Muscle of leg (tissue), 3 donors: ENCODE measurements at regions not wholly inside any gene's neighbourhood (a gene's known extent, or its start where the extent isn't known, plus 50 kb on each side); places are given as distances from the start of the nearest gene placed in this dataset.

ENCODE experiments used
- DNase-seq: peaks from one replicate; pipeline ENCODE4 v3.0.0; 2013
- H3K27ac ChIP-seq: one replicate; pipeline ENCODE4 v1.5.1; 2013; ENCODE audit warnings: mild to moderate bottlenecking, low read length, control low read depth
- H3K27me3 ChIP-seq: one replicate; pipeline ENCODE4 v1.6.1; 2013; ENCODE audit warnings: low read length; ENCODE audit not compliant: control insufficient read depth, insufficient read depth
- H3K36me3 ChIP-seq: one replicate; pipeline ENCODE4 v1.6.1; 2013; ENCODE audit warnings: low read length; ENCODE audit not compliant: control insufficient read depth, insufficient read depth
- H3K4me1 ChIP-seq: one replicate; pipeline ENCODE4 v1.6.1; 2013; ENCODE audit warnings: low read length; ENCODE audit not compliant: control insufficient read depth, insufficient read depth
- H3K4me3 ChIP-seq: one replicate; pipeline ENCODE4 v1.5.1; 2013; ENCODE audit warnings: low read length, control low read depth
- H3K9me3 ChIP-seq: replicated peaks from 2 replicates; pipeline ENCODE4 v1.6.1; 2013; ENCODE audit warnings: low read depth, low read length; ENCODE audit not compliant: control insufficient read depth
- WGBS: methylation state at CpG from one replicate; pipeline ENCODE4 v1.1.5; 2013; ENCODE audit warnings: missing lambda C conversion rate; ENCODE audit not compliant: insufficient coverage; 5-methylcytosine and 5-hydroxymethylcytosine counted together

DNA sequence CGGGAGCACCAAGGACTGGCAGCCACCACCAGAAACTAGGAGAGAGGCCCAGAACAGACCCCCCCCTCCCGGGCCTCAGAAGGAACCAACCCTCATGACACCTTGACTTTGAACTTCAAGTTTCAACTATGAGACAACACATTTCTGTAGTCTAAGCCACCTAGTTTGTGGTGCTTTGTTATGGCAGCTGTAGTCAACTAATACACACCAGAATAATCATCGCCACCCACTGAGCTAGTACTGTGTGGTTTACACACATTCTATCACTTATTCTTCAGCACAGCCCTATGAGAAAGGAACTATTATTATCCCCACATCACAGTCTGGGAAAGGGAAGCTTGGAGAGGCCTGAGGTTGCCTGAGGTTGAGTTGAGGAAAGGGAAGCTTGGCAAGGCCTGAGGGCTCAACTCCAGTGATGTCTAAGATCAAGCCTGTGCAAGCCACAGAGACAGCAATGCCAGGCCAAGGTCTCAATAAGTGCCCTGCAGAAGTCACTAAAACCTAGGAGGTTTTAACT is 126.6 kb downstream of the FHDC1 start:
- whole genome bisulfite sequencing, result no CpG with 5 or more reads among the region's 3 CpGs
- no peaks in the 10 kb centered on the region for H3K4me1 ChIP-seq

DNA sequence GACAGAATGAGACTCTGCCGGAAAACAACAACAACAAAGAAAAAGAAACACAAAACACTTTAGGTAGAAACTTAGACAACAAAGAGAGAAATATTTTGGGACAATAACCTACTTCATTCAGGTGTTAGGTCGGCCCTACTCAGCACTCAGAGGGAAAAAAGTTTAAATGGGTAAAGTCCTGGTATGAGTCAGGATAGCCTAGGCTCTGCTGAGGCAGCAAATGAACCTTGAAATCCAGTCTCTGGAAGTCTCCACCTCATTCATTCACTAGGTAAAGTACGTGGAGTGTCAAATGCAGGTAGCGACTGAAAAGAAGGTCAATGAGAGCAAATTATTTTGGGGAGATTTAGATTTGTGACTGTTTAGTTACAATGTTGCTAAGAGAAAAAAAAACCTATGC is 127.4 kb downstream of the FHDC1 start:
- H3K4me3 ChIP-seq, result no peak overlapping the region
- WGBS, result no CpG with 5 or more reads among the region's 4 CpGs
- DNase-seq, result no peak
- H3K27ac ChIP-seq, result no peak overlapping the region
- H3K27me3 ChIP-seq, result no peaks in the 10 kb centered on the region
- H3K36me3 ChIP-seq, result no peaks in the 10 kb centered on the region
- H3K4me1 ChIP-seq, result no peaks in the 10 kb centered on the region
- H3K9me3 ChIP-seq, result no peaks in the 10 kb centered on the region

More for the DNA sequence above, 126.6 kb downstream of the FHDC1 start:
- Histone ChIP-seq H3K36me3 (no peaks in the 10 kb centered on the region), H3K4me3 (no peak overlapping the region), H3K9me3 (no peaks in the 10 kb centered on the region), H3K27ac (no peak overlapping the region), H3K27me3 (no peaks in the 10 kb centered on the region)
- DNase-seq, result no peak

DNA sequence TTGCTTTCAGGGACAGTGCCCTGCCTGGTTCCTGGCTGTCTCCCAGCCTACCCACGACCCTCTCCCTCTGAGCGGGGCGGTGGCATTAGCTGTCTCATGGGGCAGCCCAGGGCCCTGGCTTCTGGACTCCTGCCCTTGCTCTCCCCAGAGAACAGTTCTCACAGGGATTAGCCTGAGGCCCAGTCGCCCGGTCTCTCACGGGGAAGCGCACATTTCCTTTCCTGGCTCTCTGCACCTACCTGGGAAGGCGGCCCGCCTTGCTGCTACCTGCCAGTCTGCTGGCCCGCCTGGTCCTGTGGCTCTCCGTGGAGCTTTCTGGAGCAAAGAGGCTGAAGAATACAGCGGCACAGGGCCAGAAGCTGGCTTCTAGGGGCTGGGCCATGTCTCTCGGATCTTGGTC is 128.4 kb downstream of the FHDC1 start:
- 64% methylated on average over 13 of the region's 13 CpGs for WGBS
- H3K36me3 ChIP-seq, result no peaks in the 10 kb centered on the region
- H3K4me3 ChIP-seq, result no peak overlapping the region
- no peaks in the 10 kb centered on the region for H3K4me1 ChIP-seq
- DNase-seq, result no peak
- H3K9me3 ChIP-seq, result no peaks in the 10 kb centered on the region
- no peaks in the 10 kb centered on the region for H3K27me3 ChIP-seq
- H3K27ac ChIP-seq, result no peak overlapping the region

DNA sequence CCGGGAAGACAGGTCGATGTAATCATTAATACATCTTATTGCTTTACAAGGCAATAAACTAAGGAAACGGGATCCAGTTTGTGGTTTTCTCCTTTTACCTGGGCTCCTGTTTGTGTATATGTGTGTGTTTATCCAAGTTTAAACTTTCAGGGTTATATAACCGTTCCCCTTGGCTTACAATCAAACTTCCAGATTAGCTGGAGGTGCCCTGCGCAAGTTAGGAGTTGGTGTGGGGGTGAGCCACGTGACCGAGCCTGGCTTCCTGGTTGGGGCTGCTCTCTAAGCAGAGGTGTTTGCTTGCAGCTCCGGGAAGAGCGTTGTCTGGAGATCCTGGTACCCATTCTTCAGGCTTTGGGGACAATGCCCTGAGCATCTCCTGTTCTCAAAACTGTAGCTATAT is 129.2 kb downstream of the FHDC1 start:
- WGBS, result 33% methylated on average over 4 of the region's 9 CpGs
- DNase-seq, result no peak
- Histone ChIP-seq H3K9me3 (no peaks in the 10 kb centered on the region), H3K4me1 (no peaks in the 10 kb centered on the region), H3K27me3 (no peaks in the 10 kb centered on the region), H3K36me3 (no peaks in the 10 kb centered on the region), H3K27ac (no peak overlapping the region), H3K4me3 (no peak overlapping the region)

DNA sequence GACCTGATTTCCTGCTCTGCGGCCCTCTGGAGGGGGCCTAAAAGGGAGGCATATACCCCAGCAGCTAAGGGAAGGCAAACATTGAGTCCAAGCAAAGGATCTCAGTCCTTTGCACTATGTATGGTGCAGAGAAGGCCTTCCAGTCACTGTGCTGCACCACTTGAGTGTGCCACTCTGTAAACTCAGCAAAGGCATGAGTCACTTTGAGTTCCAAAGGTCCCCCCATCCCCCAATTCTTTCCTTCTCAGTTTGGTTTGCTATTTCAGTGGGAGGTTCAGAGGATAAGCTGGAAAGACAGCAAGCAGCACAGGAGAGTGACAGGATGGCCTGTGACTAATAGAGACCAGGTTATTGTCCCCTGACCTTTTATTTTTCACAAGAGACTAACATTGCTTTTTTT is 131.3 kb downstream of the FHDC1 start:
- H3K9me3 ChIP-seq, result no peaks in the 10 kb centered on the region
- no peak overlapping the region for H3K4me3 ChIP-seq
- no peaks in the 10 kb centered on the region for H3K36me3 ChIP-seq
- no peaks in the 10 kb centered on the region for H3K4me1 ChIP-seq
- H3K27me3 ChIP-seq, result no peaks in the 10 kb centered on the region
- no peak for DNase-seq
- no CpG with 5 or more reads among the region's 1 CpG for WGBS
- no peak overlapping the region for H3K27ac ChIP-seq

DNA sequence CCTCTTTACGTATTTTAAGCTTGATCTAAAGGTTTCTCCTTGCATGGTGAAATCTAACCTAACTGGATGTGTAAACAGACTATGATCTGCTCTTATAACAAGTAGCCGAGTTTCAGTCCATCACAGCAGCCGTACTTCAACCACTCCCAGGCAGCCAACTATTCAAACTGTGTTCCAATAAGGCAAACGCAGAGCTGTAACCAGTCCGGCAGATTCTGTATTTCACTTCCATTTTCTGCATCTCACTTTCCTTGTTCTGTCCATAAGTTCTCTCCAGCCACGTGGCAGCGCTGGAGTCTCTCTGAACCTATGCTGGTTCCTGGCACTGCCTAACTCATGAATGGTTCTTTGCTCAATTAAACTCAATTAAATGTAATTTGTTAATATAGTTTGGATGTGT is 132.6 kb downstream of the FHDC1 start:
- H3K4me3 ChIP-seq, result no peak overlapping the region
- no peak for DNase-seq
- no peaks in the 10 kb centered on the region for H3K9me3 ChIP-seq
- H3K4me1 ChIP-seq, result no peaks in the 10 kb centered on the region
- H3K36me3 ChIP-seq, result no peaks in the 10 kb centered on the region
- H3K27me3 ChIP-seq, result no peaks in the 10 kb centered on the region
- H3K27ac ChIP-seq, result no peak overlapping the region
- 90% methylated on average over 4 of the region's 7 CpGs for WGBS

DNA sequence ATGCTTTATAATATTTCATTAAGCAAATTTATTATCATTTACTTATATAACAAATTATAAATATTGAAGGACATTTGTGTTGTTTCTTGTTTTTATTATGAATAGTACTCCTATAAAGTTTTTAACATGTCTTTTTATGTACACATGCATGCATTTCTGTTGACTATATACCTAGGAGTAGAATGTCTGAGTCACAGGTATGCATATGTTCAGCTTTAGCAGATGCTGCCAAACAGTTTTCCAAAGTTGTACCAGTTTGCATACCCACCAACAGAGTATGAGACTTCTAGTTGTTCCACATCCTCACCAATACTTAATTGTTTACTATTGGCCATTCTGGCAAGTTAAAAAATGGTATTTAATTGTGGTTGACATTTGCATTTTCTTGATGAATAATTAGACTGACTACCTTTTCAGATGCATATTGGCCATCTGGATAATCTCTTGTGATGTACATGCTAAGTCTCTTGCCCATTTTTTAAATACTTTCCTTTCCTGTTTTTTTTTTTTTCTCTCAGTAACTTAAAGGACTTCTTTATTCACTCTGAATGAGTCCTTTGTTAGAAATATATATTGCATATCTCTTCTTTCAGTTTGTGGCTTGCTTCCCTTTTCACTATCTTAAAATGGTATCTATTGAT is 132.2 kb upstream of the TRIM2 start:
- Histone ChIP-seq H3K27ac (no peak overlapping the region), H3K27me3 (no peaks in the 10 kb centered on the region), H3K4me1 (no peaks in the 10 kb centered on the region), H3K4me3 (no peak overlapping the region), H3K36me3 (no peaks in the 10 kb centered on the region), H3K9me3 (no peaks in the 10 kb centered on the region)
- DNase-seq, result no peak

DNA sequence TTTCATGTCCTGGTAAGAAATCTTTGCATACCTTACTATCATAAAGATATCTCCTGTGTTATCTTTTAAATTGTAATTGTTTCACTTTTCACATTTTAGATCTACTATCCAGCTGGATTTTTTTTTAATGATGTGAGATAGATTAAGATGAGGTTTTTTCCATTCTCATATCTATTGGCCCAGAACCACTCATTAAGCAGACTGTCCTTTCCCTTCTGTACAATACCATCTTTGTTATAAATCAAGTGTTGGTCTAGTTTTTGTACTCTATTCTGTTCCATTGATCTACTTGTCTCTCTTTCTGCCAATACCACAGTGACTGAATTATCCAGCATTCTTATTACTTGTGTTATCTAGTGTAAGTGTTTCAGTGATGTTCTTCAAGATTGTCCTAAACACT is 131.6 kb upstream of the TRIM2 start:
- H3K27me3 ChIP-seq, result no peaks in the 10 kb centered on the region

DNA sequence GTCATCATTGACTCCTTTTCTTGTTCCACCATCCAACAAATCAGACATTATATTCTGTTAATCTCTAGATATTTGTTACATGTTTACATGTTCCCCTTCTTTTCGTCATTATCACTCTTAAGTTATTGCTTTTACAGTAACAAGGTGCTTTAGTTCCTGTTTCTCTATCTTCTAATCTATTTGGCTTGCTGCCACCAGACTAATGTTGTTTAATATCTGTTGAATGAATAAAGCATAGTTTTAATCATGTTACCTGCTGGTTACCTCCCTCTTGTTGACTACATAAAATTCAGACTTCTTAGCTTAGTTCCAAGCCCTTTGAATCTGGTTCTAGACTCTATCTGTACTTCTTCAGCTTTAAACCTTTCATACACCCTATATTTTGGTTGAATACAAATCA is 129.8 kb upstream of the TRIM2 start:
- DNase-seq, result no peak
- no CpG with 5 or more reads among the region's 1 CpG for WGBS
- Histone ChIP-seq H3K4me1 (no peaks in the 10 kb centered on the region), H3K9me3 (no peaks in the 10 kb centered on the region), H3K27ac (no peak overlapping the region), H3K27me3 (no peaks in the 10 kb centered on the region), H3K36me3 (no peaks in the 10 kb centered on the region), H3K4me3 (no peak overlapping the region)

More for the DNA sequence above, 131.6 kb upstream of the TRIM2 start:
- Histone ChIP-seq H3K9me3 (no peaks in the 10 kb centered on the region), H3K4me3 (no peak overlapping the region), H3K4me1 (no peaks in the 10 kb centered on the region), H3K27ac (no peak overlapping the region), H3K36me3 (no peaks in the 10 kb centered on the region)
- DNase-seq, result no peak

DNA sequence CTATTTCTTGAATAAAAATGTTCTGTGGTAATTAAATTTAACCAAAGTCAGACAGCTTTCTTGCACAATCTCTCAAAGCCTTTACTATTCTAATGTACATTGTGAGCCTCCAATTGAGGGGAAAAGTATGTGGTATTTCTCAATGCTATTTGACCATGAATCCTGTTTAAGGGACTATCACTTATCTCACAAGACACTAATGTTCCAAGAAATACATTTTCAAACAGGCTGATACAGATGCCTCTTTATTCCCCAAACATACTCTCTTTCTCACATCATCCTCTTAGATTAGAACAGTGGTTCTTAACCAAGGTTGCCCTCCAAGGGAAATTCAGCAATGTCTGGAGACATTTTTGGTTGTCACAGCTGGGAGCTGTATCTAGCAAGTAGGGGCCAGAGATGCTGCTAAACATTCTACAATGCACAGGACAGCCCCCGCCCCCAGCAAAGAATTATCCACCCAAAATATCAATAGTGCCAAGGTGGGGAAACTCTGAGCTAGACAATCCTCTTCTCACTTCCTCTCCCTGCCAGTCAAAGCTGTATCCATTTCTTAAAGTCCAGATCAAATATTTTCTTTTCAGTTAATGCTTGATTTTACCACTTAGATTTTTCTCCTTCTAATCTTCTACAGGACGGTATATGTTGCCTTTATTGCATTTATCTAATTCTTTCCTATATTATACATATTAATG is 129.2 kb upstream of the TRIM2 start:
- H3K4me1 ChIP-seq, result no peaks in the 10 kb centered on the region
- H3K4me3 ChIP-seq, result no peak overlapping the region
- WGBS, result no CpG with 5 or more reads among the region's 2 CpGs
- DNase-seq, result no peak
- no peaks in the 10 kb centered on the region for H3K36me3 ChIP-seq
- H3K9me3 ChIP-seq, result no peaks in the 10 kb centered on the region
- H3K27me3 ChIP-seq, result no peaks in the 10 kb centered on the region
- H3K27ac ChIP-seq, result no peak overlapping the region
